Osteocyte (in vitro differentiated cells): ENCODE measurements at regions not wholly inside any gene's neighbourhood (a gene's known extent, or its start where the extent isn't known, plus 50 kb on each side); places are given as distances from the start of the nearest gene placed in this dataset.

Experiments used
- DNase-seq: peaks from one replicate; pipeline ENCODE4 v3.0.0; 2021; ENCODE audit warnings: mixed read lengths; ENCODE audit not compliant: unreplicated experiment; ENCODE audit errors: extremely low spot score
- H3K27ac Mint-ChIP-seq: one replicate; pipeline ENCODE4 v1.8.0; 2021; ENCODE audit warnings: mild to moderate bottlenecking, mixed read lengths; ENCODE audit not compliant: unreplicated experiment
- H3K27me3 Mint-ChIP-seq: one replicate; pipeline ENCODE4 v1.8.0; 2021; ENCODE audit warnings: mixed read lengths; ENCODE audit not compliant: unreplicated experiment
- H3K36me3 Mint-ChIP-seq: one replicate; pipeline ENCODE4 v1.8.0; 2021; ENCODE audit warnings: mixed read lengths; ENCODE audit not compliant: unreplicated experiment
- H3K4me1 Mint-ChIP-seq: one replicate; pipeline ENCODE4 v1.8.0; 2021; ENCODE audit warnings: mixed read lengths; ENCODE audit not compliant: unreplicated experiment
- H3K4me3 Mint-ChIP-seq: one replicate; pipeline ENCODE4 v1.8.0; 2021; ENCODE audit warnings: mild to moderate bottlenecking, moderate library complexity, mixed read lengths; ENCODE audit not compliant: unreplicated experiment
- H3K9me3 Mint-ChIP-seq: one replicate; pipeline ENCODE4 v1.8.0; 2021; ENCODE audit warnings: mixed read lengths; ENCODE audit not compliant: unreplicated experiment
- TF ChIP-seq, protein P1 (sequence below): fragments of 200-600 bp; sonication (generic); IDR thresholded peaks from 2 replicates; pipeline ENCODE4 v1.5.0; 2021; ENCODE audit warnings: antibody characterized with exemption, mild to moderate bottlenecking, moderate library complexity

DNA sequence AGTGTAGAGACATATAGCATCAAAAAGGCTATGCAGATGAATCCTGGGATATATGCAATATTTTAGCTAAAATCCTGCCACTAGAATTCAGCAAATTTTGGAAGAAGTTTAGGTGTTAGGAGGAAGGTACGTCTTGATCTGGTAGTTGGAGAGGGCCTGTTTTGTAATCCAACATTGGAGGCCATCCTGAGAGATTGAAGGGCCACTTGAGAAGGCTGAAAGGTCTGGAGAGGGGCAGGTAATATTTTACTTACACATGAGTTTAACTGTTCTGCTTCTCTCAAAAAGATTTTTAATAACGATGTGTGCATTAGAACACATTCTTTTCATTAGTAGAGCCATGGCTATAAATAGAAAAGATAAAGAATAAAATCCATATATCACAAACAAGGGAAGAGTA, 422.1 kb downstream of the RAB38 start:
- Mint-ChIP-seq H3K9me3 (no peaks in the 10 kb centered on the region), H3K36me3 (no peaks in the 10 kb centered on the region), H3K4me3 (no peak overlapping the region), H3K27me3 (no peaks in the 10 kb centered on the region), H3K4me1 (no peaks in the 10 kb centered on the region), H3K27ac (no peak overlapping the region)
- no peak for DNase-seq
- TF ChIP-seq, protein P1, sequence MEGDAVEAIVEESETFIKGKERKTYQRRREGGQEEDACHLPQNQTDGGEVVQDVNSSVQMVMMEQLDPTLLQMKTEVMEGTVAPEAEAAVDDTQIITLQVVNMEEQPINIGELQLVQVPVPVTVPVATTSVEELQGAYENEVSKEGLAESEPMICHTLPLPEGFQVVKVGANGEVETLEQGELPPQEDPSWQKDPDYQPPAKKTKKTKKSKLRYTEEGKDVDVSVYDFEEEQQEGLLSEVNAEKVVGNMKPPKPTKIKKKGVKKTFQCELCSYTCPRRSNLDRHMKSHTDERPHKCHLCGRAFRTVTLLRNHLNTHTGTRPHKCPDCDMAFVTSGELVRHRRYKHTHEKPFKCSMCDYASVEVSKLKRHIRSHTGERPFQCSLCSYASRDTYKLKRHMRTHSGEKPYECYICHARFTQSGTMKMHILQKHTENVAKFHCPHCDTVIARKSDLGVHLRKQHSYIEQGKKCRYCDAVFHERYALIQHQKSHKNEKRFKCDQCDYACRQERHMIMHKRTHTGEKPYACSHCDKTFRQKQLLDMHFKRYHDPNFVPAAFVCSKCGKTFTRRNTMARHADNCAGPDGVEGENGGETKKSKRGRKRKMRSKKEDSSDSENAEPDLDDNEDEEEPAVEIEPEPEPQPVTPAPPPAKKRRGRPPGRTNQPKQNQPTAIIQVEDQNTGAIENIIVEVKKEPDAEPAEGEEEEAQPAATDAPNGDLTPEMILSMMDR, result no peak

DNA sequence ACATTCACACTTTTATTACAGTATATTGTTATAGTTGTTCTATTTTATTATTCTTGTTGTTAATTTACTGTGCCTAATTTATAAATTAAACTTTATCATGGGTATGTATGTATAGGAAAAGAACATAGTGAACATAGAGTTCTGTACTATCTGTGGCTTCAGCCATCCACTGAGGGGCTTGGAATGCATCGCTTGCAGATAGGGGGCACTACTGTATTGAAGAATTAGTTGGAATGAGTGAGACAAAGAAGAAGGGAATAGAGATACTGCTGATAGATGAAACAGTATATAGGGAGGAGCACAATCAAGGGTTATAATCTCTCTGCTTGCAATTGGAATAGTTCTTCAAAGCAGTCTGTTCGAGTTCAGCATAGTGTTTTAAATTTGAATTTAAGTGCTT, 432.2 kb downstream of the RAB38 start:
- Mint-ChIP-seq H3K4me3 (no peak overlapping the region), H3K27ac (no peak overlapping the region), H3K4me1 (no peaks in the 10 kb centered on the region), H3K9me3 (no peaks in the 10 kb centered on the region), H3K27me3 (no peaks in the 10 kb centered on the region), H3K36me3 (no peaks in the 10 kb centered on the region)
- TF ChIP-seq, protein P1, result no peak
- DNase-seq, result no peak

DNA sequence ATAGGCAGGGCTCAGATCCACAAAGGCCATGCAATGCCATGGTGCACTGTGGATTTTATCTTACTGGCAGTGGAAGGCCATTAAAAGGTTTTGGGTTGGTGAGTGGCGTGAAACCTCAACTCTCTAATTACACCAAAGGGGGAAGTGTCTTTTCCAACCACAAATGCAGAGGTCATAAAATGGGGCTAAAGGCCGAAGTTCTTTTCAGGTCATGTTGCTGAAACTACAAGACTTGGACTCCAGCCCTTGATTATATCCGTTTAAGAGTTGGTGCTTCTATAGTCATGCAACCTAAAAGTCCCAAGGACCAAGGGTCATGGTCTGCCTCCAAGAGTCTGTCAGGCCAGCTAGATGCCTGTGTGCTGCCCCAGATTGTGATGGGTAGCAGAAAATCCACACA, 434.3 kb downstream of the RAB38 start:
- Mint-ChIP-seq H3K4me1 (no peaks in the 10 kb centered on the region), H3K4me3 (no peak overlapping the region), H3K27ac (no peak overlapping the region), H3K27me3 (no peaks in the 10 kb centered on the region), H3K36me3 (no peaks in the 10 kb centered on the region), H3K9me3 (no peaks in the 10 kb centered on the region)
- DNase-seq, result no peak
- TF ChIP-seq, protein P1, result no peak

DNA sequence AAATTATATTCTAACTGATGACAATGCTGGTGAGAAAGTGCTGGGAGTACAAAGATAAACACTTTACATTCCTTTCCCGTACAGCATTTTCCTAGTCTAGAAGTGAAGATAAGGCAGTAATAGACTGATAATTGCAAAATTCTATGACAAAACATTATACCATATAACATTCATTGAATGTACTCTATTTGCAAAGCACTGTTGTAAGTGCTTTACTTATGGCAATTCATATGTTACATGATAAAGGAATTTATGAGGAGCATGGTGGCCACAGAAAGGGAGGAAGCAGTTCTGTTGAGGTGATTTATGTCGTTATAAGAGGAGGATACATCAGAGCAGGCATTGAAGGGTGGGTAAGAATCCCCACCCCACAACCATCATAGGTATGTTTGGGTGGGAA, 434.8 kb downstream of the RAB38 start:
- TF ChIP-seq, protein P1, result no peak
- H3K27me3 Mint-ChIP-seq, result no peaks in the 10 kb centered on the region
- H3K9me3 Mint-ChIP-seq, result no peaks in the 10 kb centered on the region
- H3K36me3 Mint-ChIP-seq, result no peaks in the 10 kb centered on the region
- H3K4me1 Mint-ChIP-seq, result no peaks in the 10 kb centered on the region
- no peak overlapping the region for H3K27ac Mint-ChIP-seq
- H3K4me3 Mint-ChIP-seq, result no peak overlapping the region
- DNase-seq, result no peak

DNA sequence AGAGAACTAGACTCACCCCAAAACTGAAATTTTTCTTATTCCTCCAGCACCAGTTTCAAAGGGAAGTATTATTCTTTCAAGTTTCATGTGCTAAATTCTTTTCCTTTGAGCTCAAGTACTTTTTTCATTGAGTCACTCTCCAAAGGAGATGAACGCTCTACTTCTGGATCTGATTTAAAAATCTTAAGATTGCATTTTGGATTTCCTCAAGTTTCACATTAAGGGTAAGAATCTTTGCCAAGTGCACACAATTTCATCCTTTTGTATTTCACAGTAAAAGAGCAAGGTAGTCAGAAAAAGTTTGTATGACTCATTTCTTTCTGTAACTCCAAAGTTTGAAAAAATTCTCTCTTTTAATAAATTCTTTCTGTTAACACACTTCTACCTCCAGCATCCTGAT, 435.5 kb downstream of the RAB38 start:
- H3K4me3 Mint-ChIP-seq, result no peak overlapping the region
- H3K4me1 Mint-ChIP-seq, result no peaks in the 10 kb centered on the region
- H3K27me3 Mint-ChIP-seq, result no peaks in the 10 kb centered on the region
- no peaks in the 10 kb centered on the region for H3K9me3 Mint-ChIP-seq
- H3K27ac Mint-ChIP-seq, result no peak overlapping the region
- no peak for DNase-seq
- TF ChIP-seq, protein P1, result no peak
- no peaks in the 10 kb centered on the region for H3K36me3 Mint-ChIP-seq
